ENCODE measurements at regions not wholly inside any gene's neighbourhood (a gene's known extent, or its start where the extent isn't known, plus 50 kb on each side); places are given as distances from the start of the nearest gene placed in this dataset.
"Not testable (repeated sequence)": the region's sequence is repeated elsewhere in the genome, so short reads cannot be mapped to it uniquely, and the experiment has no call there.

DNA sequence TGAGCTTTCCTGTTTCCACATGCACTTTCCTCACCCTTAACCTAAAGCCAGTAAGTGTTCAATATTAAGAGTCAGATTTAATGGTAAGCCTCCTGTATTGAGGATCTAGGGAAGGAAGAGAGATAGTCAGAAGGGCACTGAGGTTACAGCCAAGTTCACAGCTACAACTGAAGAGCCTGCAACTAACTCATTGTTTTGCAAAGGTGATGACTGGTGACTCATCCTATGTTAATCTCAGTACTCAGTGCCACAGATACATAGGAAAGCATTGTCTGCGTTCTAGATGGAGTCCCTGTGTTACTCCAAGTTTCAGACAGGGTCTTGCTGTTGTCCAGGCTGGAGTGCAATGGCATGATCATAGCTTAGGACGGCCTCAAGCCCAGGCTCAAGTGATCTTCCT lies 157.0 kb upstream of the RBM19 start:
- DNase-seq (ENCODE audit: low read depth) = peak; percentile 0

DNA sequence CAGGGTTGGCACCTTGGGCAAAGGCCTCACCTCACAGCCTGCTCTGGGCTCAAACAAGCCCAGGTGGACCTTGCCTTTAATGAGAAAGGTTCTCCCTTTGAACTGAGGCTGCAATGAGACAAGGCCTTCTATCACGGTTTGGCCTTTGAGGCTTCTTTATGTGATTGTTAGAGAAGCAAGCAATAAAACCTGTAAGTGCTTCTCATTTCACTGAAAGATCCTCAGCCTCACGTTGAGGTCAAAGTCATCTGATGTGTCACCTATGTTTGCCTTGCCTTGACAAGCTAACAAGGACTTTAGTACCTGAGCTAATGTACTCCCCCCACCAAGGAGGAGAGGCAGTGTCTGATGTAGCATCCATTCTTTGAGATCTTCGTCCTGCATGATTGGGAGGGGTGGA lies 155.9 kb upstream of the RBM19 start:
- DNase-seq (ENCODE audit: low read depth) = no peak

DNA sequence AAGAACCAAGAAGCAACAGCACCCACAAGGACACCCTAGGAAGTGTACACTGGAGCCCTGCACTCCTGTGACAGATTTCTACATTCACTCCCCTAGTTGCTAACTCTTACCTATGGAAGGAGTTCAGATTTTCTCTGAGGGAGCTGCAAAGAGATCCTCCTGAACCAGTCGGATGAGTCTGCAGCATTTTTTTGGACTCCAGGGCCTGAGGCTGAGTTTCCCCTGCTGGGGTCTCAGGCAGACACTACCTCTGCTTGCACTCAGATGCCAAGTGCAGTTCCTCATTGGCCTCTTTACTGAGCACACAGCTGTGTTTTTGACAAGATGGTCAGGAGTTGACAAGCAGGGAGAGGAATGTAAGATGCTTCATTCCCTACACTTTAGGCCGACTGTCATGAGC lies 153.2 kb upstream of the RBM19 start:
- no peak for DNase-seq (ENCODE audit: low read depth)

DNA sequence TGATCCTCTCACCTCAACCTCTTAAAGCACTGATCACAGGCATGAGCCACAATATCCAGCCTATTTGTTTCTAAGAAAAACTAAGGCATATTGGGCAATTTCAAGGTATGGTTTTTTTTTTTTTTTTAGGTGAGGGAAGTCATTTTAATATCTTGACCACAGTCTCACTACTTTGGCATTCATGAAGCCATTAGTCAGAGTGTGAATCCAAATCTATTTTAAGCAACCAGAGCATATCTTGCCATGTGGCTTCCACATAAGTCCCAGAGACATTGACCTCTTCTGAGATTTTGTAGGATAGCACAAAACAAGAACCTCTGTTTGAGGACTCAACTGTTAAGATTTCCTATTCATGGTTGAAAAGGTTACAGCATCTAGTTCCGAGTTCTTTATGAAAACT lies 130.3 kb upstream of the RBM19 start:
- DNase-seq (ENCODE audit: low read depth) = peak; percentile 29

DNA sequence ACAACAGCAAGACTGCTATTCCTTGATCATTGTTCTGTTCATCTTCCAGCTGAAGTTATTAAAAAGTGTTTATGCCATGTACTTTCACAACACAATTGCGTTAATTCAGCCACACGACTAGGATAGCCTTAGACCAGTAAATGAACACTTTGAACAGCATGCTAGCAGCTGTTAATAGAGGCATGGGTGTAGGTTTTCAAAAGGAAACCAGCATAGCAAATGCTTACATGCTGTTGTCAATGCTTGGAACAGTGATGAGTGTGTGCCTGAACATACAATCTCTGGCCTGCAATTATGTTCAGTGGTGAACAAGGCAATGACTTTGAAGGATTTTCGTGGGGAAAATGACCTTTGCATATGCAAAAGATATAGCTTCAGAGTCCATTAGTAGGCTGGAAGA lies 127.4 kb upstream of the RBM19 start:
- no peak for DNase-seq (ENCODE audit: low read depth)

DNA sequence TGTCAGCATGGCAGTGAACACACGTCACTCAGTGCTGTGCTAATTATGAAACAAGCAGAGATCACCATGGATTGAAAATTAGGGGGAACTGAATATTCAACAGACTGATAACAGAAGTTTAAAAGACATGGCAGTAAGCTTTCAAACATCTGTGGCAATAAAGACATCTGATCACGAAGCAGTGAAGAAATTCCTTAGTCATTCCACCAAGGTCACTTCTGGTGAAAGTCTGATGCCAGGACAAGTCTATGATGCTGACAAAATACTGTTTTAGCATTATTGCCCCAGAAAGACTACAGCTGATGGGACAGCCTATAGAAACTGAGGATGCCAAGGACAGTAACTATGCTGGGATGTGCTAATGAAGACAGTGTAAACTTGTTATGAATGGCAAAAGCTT lies 126.9 kb upstream of the RBM19 start:
- no peak for DNase-seq (ENCODE audit: low read depth)

DNA sequence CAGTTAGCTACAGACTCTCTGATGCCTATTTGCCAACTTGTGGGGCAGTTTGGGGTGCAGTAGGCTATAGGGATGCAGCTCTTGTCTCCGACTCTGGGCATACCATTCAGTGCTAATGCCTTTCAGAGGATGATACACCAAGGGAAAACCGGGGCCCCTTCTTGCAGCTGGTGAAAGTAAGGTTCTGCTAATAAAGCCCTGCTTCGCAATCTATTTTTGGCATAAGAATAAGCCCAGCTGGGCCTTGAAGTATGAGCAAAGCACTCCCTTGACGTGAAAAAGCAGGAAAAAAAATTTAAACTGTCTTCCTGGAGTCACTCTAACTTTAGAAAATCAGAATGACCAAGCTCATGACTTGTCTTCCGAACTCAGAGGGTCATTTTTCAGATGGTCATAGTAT lies 124.1 kb upstream of the RBM19 start:
- no peak for DNase-seq (ENCODE audit: low read depth)

DNA sequence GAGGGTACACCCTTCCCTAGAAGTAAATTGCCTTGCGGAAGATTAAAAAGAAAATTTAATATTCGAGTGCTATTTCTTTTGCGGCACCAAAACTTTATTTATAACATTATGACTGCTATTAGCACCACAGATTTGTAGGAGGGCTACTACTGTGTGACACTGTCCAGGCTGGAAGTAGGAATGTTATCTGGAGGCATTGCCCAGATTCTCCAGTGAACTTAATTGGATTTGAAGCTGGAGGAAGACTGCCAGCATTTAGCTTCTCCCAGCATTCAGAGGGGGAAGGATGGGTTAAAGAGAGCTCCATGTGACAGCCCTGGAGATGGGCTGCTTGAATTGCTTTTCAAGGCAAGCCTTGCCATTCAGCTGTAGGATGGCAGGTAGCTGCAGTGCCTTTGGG lies 107.0 kb upstream of the RBM19 start:
- DNase-seq (ENCODE audit: low read depth) = no peak

DNA sequence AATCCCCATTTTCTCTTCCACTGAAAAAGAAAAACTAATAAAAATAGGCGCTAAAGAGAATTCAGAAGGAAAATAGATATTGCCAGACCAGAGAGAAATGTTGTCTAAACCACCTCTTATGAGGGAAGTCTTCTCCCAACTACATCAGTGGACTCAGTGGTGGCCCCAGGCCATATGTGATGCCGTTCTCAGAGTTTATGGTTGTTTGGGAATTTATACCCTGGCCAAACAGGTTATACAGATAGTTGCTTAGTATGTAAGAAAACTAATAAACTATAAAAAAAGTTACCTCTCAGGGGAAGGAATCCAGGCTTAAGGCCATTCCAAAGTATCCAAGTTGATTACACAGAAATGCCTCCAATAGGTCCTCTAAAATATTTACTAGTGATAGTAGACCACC lies 103.4 kb upstream of the RBM19 start:
- no peak for DNase-seq (ENCODE audit: low read depth)

DNA sequence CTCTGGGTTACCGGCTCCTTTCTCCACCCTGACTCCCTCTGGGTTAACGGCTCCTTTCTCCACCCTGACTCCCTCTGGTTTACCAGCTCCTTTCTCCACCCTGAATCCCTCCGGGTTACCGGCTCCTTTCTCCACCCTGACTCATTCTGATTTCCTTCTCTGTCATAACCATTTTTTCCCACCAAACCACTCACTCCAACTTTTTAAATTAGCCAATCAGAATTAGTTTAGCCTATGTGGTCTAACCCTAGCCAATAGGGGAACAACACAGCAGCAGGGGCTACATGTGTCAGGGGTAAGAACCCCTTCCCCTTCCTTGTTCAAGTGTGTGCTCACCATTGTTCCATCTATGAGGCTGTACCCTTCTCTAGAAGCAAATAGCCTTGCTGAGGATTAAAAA lies 98.4 kb upstream of the RBM19 start:
- DNase-seq (ENCODE audit: low read depth) = no peak

DNA sequence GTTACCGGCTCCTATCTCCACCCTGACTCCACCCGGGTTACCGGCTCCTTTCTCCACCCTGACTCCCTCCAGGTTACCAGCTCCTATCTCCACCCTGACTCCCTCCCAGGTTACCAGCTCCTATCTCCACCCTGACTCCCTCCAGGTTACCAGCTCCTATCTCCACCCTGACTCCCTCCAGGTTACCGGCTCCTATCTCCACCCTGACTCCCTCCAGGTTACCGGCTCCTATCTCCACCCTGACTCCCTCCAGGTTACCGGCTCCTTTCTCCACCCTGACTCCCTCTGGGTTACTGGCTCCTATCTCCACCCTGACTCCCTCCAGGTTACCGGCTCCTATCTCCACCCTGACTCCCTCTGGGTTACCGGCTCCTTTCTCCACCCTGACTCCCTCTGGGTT lies 97.9 kb upstream of the RBM19 start:
- not testable (repeated sequence) for DNase-seq (ENCODE audit: low read depth)

DNA sequence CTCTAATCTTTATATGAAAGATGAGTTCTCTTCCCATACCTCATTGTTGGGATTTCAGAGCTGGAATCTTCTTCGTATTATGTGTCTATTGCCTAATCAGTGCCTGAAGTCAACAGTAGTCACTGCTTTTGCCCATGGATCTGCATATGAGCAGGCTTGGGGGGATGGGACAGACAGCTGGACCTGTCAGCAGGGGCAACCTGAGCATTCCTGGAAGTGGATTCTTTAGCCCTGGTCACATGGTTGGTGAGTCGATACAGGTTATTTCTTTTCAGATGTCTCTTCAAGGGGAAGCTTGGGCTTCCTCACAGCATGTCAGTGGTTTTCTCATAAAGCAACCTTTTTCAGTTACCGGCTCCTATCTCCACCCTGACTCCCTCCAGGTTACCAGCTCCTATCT lies 97.3 kb upstream of the RBM19 start:
- DNase-seq (ENCODE audit: low read depth) = no peak

DNA sequence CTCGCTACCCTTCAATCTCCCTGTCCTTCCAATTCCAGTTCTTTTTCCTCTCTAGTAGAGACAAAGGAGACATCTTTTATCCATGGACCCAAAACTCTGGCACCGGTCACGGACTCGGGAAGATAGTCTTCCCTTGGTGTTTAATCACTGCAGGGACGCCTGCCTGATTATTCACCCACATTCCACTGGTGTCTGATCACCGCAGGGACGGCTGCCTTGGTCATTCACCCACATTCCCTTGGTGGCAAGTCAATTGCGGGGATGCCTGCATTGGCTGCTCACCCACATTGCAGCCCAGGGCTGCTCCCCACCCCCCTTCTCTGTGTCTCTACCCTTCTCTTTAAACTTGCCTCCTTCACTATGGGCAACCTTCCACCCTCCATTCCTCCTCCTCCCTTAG lies 90.2 kb upstream of the RBM19 start:
- DNase-seq (ENCODE audit: low read depth) = peak; percentile 6

DNA sequence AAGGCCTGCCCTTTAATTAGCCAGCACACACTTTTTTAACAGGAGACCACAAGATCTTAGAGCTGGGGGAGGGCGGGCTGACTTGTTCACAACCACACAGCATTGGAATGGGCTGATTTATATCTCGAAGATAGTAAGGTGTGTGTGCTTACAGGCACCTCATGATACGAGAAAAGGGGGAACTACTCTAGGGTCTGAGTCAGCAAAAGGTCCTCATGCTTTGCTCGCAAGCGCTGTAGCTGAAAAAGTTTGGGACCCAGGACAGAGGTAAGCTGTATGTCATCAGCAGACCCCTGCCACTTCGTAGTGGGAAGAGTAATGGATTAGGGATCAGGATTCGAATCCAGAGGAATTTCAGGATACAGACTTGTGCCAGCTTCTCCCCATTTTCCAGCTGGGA lies 88.9 kb upstream of the RBM19 start:
- no peak for DNase-seq (ENCODE audit: low read depth)

DNA sequence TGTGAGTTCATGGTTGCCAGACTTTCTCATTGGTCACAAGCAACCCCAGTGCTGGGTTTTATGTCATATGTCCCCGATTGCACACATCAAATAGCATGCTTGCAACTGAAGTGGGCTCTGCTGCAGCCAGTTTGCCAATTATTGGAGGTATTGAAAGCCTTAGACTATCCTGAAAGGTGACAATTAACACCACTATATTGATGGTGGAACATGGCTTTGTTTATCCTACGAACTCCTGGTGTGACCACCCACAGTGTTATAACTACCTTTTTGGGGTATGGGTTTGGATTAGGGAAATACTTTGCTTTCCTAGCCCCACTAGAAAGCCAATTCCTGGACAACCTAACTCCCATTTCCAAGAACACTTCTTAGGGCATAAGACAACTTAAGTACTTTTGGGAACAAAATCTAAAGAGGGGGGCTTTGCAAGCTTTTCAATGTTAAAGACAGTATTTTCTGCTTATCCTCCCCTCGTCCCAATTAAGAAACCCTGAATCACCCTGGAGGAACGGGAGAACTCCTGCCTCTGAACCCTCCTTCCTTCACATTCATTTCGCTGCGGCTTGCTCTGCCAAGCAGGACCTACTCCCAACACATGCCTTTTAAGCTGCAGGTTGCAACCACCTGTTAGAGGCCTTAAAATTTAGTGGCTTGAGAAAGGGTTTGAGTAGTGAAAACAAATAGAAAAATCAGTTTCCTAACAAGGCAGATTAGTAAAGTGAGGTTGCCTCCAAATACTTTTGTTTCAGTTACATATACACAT lies 80.3 kb upstream of the RBM19 start:
- no peak for DNase-seq (ENCODE audit: low read depth)

DNA sequence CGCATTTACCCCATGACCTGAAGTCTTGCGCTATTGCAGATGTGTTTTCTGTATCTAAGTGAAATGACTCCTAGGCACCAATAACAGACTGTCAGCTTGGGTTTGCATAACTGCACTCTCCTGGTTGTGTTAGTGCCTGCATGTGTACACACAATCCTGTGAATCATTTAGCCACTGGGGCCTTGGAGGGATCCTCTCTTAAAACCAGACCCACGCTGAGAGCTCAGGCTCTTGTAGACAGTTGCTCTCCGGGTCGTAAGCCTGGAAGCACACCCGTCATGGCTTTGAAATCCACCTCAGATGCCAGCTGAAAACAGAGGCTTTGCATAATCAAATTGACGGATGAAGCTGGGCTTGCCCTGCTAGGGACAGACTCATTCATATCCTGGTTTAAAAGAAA lies 79.2 kb upstream of the RBM19 start:
- DNase-seq (ENCODE audit: low read depth) = no peak

DNA sequence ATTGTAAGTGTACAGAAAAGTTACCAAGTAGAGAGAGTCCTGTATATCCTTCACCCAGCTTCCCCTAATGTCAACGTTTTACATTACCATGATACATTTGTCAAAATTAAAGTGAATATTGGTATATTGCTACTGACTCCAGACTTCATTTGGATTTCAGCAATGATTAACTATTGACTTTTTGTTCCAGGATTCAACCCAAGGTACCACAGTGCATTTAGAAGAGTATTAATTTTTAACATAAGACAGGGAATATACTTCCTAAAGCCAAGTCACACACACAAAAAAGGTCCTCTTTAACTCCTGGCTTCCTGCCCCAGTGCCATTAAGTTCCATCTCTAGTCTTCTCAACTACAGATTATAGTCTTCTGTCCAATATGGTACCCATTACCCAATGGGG lies 75.5 kb upstream of the RBM19 start:
- no peak for DNase-seq (ENCODE audit: low read depth)

DNA sequence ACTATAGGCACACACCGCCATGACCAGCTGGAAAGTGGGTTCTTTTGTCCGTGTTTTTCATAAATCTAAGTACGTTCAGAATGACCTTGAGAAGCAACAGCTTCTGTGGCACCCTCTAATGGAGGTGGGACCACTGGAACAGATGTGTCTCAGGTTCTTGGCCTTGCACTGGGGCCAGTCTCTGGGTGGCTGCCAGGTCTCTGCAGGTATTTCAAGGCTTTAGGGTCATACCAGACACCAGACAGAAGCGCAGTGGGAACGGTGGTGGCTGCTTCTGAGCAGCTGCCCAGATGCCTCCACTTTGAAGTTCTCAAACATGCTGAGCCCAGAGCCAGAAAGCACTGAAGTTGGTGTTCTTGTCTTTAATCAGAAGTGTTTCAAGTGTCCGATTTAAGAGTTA lies 75.0 kb upstream of the RBM19 start:
- no peak for DNase-seq (ENCODE audit: low read depth)

DNA sequence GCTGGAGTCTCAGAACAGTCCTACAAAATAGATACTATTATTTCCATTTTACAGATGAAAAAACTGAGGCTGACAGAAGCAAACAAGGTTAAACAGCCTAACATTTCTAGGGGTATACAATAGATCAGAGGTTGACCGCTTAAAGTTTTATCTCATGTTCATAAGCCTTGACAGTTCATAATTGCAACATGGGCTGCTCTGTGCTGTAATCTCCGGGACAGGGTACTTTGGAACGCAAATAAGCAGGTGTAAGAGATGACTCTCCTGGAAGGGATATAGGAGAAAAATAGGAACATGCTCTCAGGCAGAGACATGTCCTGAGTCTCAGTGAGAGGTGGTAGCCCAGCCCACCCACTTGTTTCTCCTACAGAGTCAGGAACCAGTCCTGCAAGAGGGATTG lies 72.8 kb upstream of the RBM19 start:
- DNase-seq (ENCODE audit: low read depth) = no peak

DNA sequence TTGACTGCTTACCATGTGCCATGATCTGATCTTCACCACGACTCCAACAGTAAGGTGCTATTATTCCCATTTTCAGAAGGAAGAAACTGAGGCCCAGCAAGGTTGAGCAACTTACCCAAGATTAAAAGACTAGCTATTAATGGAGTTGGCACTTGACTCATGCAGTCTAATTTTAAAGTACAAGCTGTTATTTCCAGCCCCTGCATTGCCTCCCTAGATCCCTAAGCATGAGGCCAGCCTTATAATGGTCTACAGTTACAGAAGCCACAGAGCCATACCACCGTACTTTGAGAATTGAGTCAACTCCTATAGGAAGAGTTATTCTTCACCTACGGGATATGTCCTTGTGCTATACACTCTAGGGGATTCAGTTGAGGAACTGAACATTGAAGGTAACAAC lies 66.7 kb upstream of the RBM19 start:
- DNase-seq (ENCODE audit: low read depth) = no peak

DNA sequence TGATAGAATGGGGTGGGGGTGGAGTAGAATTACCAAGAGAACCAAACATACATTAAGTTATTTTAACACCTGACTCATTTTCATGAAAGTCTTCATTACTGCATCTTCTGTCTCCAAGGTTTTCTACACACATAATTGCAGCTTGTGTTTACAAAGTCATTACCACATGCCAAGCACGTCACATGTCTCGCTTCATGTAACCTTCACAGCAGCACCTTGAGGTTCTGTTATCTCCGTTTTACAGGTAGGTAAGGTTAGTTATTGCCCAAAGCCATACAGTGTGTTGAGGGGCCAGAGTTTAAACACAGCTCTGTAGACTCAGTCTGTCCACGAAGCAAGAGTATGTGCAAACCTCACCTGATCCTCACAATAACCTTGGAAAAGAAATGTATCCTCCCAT lies 64.3 kb upstream of the RBM19 start:
- no peak for DNase-seq (ENCODE audit: low read depth)

DNA sequence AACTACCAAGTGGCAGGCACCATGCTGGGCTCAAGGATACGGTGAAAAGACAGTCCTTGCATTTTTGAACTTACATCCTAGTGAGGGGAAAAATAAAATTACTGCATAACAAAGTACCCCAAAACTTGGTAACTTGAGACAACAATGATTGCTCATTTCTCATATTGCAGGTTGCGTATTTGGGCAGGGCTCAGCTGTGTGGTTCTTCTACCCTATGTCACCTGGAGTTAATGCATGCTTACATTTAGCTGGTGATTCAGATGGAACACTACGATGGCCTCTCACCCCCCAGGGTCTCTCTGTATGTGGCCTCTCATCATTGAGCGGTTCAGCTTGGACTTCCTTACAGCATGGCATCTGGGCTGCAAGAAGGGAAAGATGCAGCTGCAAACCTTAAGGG lies 60.7 kb upstream of the RBM19 start:
- DNase-seq (ENCODE audit: low read depth) = no peak

DNA sequence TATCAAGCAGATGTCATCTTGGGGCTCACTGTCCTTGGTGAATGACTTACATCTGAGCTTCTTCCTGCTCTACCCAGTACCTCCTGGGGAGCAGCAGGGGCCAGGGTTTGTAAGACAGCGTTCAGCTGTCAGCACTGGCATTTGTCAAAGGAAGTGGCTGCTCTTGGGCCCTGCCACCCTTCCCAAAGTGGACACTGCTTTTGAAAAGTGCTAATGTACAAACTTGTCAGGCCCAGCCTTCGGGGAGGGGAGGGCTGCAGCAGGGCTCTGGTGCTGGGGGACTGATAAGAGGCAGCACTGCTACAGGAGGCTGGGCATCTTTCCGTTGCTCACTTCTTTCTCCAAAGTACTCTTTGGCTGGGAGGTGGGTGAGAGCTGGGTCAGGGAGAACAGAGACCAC lies 59.8 kb upstream of the RBM19 start:
- DNase-seq (ENCODE audit: low read depth) = no peak

DNA sequence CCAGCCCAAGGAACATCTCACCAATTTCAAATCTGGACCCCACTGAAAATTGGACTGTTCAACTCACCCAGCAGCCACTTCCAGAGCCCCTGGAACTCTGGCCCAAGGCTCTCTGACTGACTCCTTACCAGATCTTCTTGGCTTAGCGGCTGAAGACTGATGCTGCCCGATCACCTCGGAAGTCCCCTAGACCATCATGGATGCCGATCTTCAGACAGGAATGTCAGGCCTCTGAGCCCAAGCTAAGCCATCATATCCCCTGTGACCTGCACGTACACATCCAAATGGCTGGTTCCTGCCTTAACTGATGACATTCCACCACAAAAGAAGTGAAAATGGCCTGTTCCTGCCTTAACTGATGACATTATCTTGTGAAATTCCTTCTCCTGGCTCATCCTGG lies 56.0 kb upstream of the RBM19 start:
- DNase-seq (ENCODE audit: low read depth) = not testable (repeated sequence)

DNA sequence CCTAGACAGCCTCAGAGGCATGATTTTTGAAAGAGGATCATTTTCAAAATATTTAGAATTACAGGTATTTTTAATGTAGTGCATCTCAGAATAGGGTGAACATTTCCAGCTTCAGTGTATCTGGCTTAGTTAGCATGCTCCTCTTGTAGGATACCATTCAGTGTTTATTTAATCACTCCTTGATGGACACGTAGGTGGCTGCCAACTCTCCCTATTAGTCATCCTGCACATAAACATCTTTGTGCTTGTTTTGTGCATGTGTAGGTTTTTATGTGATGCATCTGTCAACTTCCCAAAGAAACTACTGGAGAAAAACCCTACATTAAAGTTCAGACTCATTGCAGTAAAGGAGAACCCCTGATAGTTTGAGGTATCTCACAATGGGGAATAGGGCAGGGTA lies 52.5 kb upstream of the RBM19 start:
- peak; percentile 52 for DNase-seq (ENCODE audit: low read depth)

Measured in M059J (cell line).